ENCODE measurements at regions not wholly inside any gene's neighbourhood (a gene's known extent, or its start where the extent isn't known, plus 50 kb on each side); places are given as distances from the start of the nearest gene placed in this dataset.

DNA sequence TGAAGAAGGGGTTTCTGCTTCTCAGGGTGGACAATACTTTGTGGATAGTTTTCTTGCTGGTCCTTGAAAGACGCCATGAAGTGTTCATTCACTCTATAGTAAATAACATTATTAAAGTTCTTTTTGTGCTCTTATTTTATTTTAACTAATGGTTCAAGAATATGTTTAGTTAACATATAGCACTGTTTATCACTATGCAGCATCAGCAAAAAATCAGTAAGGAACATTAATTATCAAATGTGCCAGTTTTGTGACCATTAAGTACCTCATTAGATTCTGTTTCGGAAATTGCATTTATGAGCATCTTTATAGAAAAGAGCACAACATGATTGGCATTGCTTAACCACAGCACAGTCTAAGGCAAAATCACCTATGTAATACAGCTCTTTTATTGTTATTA lies 385.6 kb downstream of the LMO4 start:
- DNase-seq (ENCODE audit: extremely low spot score) = no peak
- CTCF ChIA-PET = interaction anchor here (0.8 kb wide), 1 partner anchor 48 kb away, joined by 3 read pairs; no protein-coding TSS in a partner anchor
- TF ChIP-seq, protein P1, sequence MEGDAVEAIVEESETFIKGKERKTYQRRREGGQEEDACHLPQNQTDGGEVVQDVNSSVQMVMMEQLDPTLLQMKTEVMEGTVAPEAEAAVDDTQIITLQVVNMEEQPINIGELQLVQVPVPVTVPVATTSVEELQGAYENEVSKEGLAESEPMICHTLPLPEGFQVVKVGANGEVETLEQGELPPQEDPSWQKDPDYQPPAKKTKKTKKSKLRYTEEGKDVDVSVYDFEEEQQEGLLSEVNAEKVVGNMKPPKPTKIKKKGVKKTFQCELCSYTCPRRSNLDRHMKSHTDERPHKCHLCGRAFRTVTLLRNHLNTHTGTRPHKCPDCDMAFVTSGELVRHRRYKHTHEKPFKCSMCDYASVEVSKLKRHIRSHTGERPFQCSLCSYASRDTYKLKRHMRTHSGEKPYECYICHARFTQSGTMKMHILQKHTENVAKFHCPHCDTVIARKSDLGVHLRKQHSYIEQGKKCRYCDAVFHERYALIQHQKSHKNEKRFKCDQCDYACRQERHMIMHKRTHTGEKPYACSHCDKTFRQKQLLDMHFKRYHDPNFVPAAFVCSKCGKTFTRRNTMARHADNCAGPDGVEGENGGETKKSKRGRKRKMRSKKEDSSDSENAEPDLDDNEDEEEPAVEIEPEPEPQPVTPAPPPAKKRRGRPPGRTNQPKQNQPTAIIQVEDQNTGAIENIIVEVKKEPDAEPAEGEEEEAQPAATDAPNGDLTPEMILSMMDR (IDR thresholded peaks at IDR 0.05; ENCODE audit: control extremely low read depth, extremely low read depth, low read depth, missing control alignments) = no peak
- POLR2A ChIA-PET = no interaction called here

DNA sequence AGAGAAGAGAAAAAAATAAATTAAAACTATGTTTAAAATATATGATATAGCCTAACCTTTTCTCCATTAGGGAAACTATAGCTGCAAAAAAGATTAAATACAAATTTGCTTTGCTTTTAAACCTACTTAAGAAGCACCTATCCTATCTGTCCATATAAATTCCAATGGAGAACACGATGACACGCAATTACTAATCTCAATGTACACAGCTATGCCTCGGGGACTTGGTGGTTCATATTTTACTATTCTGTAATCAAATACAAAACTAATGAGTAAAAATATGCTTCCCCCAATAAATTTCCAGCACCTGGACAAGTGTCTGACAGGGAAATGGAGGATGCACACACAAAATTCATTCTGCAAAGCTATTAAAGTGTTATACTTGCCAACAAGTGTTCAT lies 386.4 kb downstream of the LMO4 start:
- TF ChIP-seq, protein P1 (IDR thresholded peaks at IDR 0.05; ENCODE audit: control extremely low read depth, extremely low read depth, low read depth, missing control alignments) = no peak
- ChIA-PET POLR2A (no interaction called here), CTCF (no interaction called here)
- DNase-seq (ENCODE audit: extremely low spot score) = no peak

DNA sequence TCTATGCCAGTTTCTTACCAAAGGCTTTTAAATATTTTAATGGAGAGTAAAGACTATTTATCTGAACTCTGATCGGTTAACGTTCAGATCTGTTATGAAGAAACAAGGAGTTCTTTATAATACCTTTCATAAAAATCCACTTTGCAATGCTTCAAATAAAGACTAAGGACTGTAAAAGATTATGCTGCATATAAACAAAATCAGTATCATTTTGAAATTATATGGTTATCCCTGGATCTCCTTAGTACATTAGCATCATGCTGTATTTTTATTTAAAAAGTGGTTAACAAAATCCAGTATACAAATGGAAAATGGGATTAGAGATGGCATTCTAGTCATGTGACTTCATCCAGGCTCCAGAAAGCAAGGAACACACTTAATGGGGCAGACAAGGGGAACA lies 386.8 kb downstream of the LMO4 start:
- ChIA-PET CTCF (no interaction called here), POLR2A (no interaction called here)
- TF ChIP-seq, protein P1 (IDR thresholded peaks at IDR 0.05; ENCODE audit: control extremely low read depth, extremely low read depth, low read depth, missing control alignments) = no peak
- DNase-seq (ENCODE audit: extremely low spot score) = no peak

DNA sequence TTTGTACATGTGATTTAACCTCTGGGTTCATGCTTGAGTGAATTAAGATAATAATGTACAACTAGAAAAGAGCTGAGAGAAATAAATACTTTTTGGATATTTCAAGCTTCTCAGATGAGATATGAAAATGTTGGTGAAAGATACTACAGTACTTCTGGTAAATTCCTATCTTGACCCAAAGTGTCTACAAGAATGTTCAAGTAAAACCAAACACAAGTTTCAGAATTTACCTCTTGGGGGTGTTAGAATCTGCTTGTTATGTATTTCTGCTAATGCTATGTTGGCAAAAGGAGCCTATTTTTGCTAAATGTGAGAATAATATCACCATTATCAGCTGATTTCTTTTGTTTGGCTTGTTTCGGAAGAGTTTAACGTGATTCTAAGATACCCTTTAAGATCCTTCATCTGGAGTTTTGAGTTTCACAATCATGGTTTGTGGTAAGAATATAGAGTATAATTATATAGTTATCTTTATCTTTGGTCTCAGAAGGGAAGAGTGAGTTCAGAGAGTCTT lies 388.5 kb downstream of the LMO4 start:
- TF ChIP-seq, protein P1 (IDR thresholded peaks at IDR 0.05; ENCODE audit: control extremely low read depth, extremely low read depth, low read depth, missing control alignments) = no peak
- ChIA-PET POLR2A (no interaction called here), CTCF (no interaction called here)
- no peak for DNase-seq (ENCODE audit: extremely low spot score)

DNA sequence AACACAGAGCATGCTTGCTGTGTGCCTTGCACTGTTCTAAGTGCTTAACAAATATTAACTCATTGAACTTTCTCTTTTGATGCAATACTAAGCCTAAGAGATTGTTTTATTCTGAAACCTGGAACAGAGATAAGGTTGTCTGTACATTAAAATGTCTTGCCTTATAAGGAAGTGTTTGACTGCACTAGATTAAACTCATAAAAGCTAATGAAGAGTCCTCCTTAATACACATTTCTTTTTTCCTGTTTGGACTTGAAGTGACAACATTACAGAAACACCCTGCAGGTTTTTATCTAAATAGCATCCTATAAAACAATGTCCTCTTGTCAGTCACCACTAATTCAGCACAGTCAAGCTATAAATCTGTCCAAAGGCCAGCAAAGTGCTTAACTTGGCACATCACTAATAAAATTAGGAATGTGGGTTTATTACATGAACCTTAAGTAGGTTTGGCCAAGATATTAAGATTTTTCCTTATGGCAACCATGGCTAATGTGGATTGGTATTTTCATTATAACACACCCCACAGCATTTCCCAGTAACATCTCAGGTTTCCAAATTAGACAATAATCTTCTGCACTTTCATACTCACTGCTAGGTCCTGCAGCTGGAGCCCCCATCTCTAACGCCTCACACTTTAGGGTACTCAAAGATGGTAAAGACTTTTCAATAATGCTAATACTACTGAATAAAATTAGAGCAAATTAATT lies 389.7 kb downstream of the LMO4 start:
- POLR2A ChIA-PET = no interaction called here
- DNase-seq (ENCODE audit: extremely low spot score) = no peak
- TF ChIP-seq, protein P1 (IDR thresholded peaks at IDR 0.05; ENCODE audit: control extremely low read depth, extremely low read depth, low read depth, missing control alignments) = no peak
- CTCF ChIA-PET = interaction anchor here (1.3 kb wide), 1 partner anchor 18 kb away, joined by 3 read pairs; no protein-coding TSS in a partner anchor

DNA sequence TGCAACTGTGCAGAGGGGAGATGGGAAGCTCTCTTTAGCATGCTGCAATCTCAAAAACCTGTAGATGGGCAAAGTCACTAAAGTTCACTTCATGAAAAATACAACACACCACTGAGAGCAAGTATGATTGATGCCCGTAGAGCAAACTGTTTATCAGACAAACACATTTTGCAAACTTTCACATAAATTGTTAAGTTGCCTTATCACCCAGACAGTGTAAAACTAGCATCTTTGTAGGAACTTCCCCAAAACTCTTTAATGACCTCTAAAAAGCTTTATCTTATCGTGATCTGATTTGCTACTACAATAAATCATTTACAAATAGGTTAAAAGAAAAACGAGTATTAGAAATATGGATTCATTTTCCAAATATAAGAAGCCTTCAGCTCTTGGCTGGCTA lies 391.0 kb downstream of the LMO4 start:
- POLR2A ChIA-PET = no interaction called here
- TF ChIP-seq, protein P1 (IDR thresholded peaks at IDR 0.05; ENCODE audit: control extremely low read depth, extremely low read depth, low read depth, missing control alignments) = no peak
- CTCF ChIA-PET = interaction anchor here (1.3 kb wide), 1 partner anchor 20 kb away, joined by 3 read pairs; no protein-coding TSS in a partner anchor
- no peak for DNase-seq (ENCODE audit: extremely low spot score)

Measured in GM10248 (cell line).